MCF 10A (cell line): ENCODE measurements at regions not wholly inside any gene's neighbourhood (a gene's known extent, or its start where the extent isn't known, plus 50 kb on each side); places are given as distances from the start of the nearest gene placed in this dataset.
A peak's percentile ranks its signal among the peaks of the same experiment; 100 is the strongest.

ENCODE experiments used
- BruUV-seq: library from RNA; stranded (reverse); fragments of 400-500 nt; replicated peaks from 2 replicates; lab custom pipeline; 2021; lab: Mats Ljungman, UMichigan
- CTCF ChIA-PET: fragments of 300-600 bp; sonication (Branson Sonifier 250); formaldehyde crosslinking; extraction: SDS; loops from one replicate; lab custom pipeline; 2021; ENCODE audit warnings: antibody characterized with exemption, inconsistent platforms; lab: Yijun Ruan, JAX
- POLR2A ChIA-PET: fragments of 300-600, 350-650 bp; sonication (Branson Sonifier 250); formaldehyde crosslinking; extraction: SDS; loops from one replicate; lab custom pipeline; 2020; ENCODE audit warnings: antibody characterized with exemption, inconsistent platforms; lab: Yijun Ruan, JAX
- DNase-seq: peaks from one replicate; pipeline ENCODE4 v3.0.0-alpha.2; 2018; ENCODE audit not compliant: unreplicated experiment
- H3K27ac Mint-ChIP-seq: one replicate; pipeline ENCODE4 v1.8.0; 2022; ENCODE audit warnings: mild to moderate bottlenecking, low read depth, mixed read lengths; ENCODE audit not compliant: unreplicated experiment
- H3K27me3 Mint-ChIP-seq: one replicate; pipeline ENCODE4 v1.8.0; 2022; ENCODE audit warnings: mixed read lengths; ENCODE audit not compliant: insufficient read depth, unreplicated experiment
- H3K36me3 Mint-ChIP-seq: one replicate; pipeline ENCODE4 v1.8.0; 2022; ENCODE audit warnings: mild to moderate bottlenecking, moderate library complexity, mixed read lengths; ENCODE audit not compliant: insufficient read depth, unreplicated experiment
- H3K4me1 Mint-ChIP-seq: one replicate; pipeline ENCODE4 v1.8.0; 2022; ENCODE audit warnings: mixed read lengths; ENCODE audit not compliant: insufficient read depth, unreplicated experiment
- H3K4me3 Mint-ChIP-seq: one replicate; pipeline ENCODE4 v1.8.0; 2022; ENCODE audit warnings: mild to moderate bottlenecking, moderate library complexity, mixed read lengths; ENCODE audit not compliant: unreplicated experiment
- H3K9me3 Mint-ChIP-seq: one replicate; pipeline ENCODE4 v1.8.0; 2022; ENCODE audit warnings: mixed read lengths; ENCODE audit not compliant: unreplicated experiment
- intact Hi-C: fragments of 100-400 bp; cut with micrococcal nuclease; formaldehyde crosslinking; loops from 2 replicates; pipeline ENCODE4 v1.14.1; 2022
- TF ChIP-seq, protein P1 (sequence below): fragments of 200-600 bp; IDR thresholded peaks from one replicate; pipeline ENCODE4 v1.8.0; 2022; ENCODE audit warnings: antibody characterized with exemption, mild to moderate bottlenecking; ENCODE audit not compliant: unreplicated experiment

DNA sequence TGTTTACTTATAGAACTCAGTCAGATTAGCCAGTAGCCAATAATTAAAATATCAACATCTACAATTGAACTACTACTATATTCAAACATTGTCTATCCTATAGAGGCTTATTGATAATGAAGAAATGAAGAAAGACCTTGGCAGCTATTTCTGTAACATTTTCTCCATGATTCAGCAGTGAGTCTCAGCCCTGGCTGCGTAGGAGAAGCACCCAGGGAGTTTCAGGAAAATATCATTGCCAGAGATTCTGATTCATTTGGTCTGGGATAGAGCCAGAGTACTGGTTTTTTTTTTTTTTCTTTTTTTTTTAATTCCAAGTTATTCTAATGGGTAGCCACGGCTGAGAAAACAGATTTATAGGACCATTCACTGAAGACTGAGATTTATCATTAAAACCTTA is 404.8 kb downstream of the TXNL1 start:
- no peaks in the 10 kb centered on the region for H3K4me1 Mint-ChIP-seq
- CTCF ChIA-PET, result no interaction called here
- POLR2A ChIA-PET, result interaction anchor here (0.7 kb wide), 1 partner anchor 83 kb away, joined by 3 read pairs; no protein-coding TSS in a partner anchor
- TF ChIP-seq, protein P1, sequence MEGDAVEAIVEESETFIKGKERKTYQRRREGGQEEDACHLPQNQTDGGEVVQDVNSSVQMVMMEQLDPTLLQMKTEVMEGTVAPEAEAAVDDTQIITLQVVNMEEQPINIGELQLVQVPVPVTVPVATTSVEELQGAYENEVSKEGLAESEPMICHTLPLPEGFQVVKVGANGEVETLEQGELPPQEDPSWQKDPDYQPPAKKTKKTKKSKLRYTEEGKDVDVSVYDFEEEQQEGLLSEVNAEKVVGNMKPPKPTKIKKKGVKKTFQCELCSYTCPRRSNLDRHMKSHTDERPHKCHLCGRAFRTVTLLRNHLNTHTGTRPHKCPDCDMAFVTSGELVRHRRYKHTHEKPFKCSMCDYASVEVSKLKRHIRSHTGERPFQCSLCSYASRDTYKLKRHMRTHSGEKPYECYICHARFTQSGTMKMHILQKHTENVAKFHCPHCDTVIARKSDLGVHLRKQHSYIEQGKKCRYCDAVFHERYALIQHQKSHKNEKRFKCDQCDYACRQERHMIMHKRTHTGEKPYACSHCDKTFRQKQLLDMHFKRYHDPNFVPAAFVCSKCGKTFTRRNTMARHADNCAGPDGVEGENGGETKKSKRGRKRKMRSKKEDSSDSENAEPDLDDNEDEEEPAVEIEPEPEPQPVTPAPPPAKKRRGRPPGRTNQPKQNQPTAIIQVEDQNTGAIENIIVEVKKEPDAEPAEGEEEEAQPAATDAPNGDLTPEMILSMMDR, result no peak
- BruUV-seq, result no TSS peak
- no peak overlapping the region for H3K4me3 Mint-ChIP-seq
- no peaks in the 10 kb centered on the region for H3K27me3 Mint-ChIP-seq
- intact Hi-C loops, result no loop called here
- H3K27ac Mint-ChIP-seq, result no peak overlapping the region
- H3K9me3 Mint-ChIP-seq, result peaks cover 25% of the 10 kb centered on the region
- DNase-seq, result peak; percentile 77
- no peaks in the 10 kb centered on the region for H3K36me3 Mint-ChIP-seq

DNA sequence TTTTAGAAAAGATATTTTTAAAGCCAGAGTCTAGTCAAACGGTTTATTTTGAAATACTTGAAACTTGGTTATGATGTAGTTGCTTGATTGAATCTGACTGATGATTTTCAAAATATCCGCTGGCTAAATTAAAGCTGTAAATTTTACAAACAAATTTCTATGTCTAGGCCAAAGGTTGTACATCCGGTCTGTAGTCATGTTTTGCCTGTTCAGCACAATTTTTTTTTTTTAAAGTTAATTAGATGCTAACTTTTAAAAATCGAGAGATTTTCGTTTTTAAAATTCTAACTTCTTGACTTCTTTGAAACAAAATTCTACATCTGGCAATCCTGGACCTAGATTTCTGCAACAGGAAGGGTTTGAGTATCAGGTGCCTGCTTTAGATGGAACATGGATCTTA is 412.4 kb downstream of the TXNL1 start:
- Mint-ChIP-seq H3K27me3 (no peaks in the 10 kb centered on the region), H3K4me1 (no peaks in the 10 kb centered on the region), H3K4me3 (no peak overlapping the region), H3K27ac (no peak overlapping the region), H3K36me3 (no peaks in the 10 kb centered on the region), H3K9me3 (peaks cover 21% of the 10 kb centered on the region)
- CTCF ChIA-PET, result no interaction called here
- DNase-seq, result no peak
- POLR2A ChIA-PET, result interaction anchor here (0.7 kb wide), 1 partner anchor 387 kb away, joined by 3 read pairs; no protein-coding TSS in a partner anchor
- no TSS peak for BruUV-seq
- TF ChIP-seq, protein P1, result no peak
- intact Hi-C loops, result no loop called here

DNA sequence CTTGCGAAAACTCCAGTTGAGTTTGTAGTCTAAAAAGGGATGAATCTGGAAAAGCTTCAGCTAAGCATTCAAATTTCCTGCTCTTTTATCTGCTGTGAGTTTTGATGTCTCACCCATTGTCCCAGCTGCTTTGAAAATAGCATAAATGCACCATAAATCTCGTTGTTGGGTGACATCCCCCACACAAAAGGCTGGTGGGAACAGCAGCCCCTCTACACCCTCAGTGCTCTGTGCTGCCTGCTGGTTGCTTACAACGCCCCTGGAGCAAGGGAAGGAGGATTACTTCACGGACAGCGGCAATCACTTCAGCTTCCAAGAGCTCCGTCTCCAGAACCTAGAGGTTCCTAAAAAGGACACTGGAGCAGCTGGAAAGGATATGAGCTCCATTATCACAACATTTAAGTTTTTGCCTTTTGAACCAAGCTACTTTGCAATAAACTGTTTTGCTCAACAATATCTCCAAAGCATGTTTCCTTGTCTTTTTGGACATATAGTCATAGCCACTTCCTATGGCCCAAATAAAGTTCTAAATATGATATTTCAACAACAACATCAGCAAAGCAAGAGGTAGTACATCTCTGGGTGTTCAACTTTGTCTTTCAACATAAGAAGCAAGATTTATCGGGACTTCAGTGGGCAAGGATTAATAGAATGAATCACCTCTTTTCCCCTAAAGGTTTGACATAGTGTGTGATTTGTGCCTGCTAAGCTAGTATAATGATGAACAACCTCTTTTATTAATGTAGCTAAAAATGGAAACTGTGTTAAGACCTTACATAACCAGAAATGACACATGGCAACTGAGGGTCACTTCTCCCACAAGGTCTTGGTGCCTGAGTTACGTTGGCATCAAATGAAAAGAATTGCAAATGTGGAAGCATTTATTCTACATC is 413.5 kb downstream of the TXNL1 start:
- TF ChIP-seq, protein P1, result no peak
- Mint-ChIP-seq H3K27me3 (no peaks in the 10 kb centered on the region), H3K36me3 (no peaks in the 10 kb centered on the region), H3K9me3 (peaks cover 11% of the 10 kb centered on the region), H3K4me3 (no peak overlapping the region), H3K4me1 (no peaks in the 10 kb centered on the region), H3K27ac (no peak overlapping the region)
- intact Hi-C loops, result no loop called here
- no peak for DNase-seq
- no TSS peak for BruUV-seq
- CTCF ChIA-PET, result no interaction called here
- POLR2A ChIA-PET, result no interaction called here

DNA sequence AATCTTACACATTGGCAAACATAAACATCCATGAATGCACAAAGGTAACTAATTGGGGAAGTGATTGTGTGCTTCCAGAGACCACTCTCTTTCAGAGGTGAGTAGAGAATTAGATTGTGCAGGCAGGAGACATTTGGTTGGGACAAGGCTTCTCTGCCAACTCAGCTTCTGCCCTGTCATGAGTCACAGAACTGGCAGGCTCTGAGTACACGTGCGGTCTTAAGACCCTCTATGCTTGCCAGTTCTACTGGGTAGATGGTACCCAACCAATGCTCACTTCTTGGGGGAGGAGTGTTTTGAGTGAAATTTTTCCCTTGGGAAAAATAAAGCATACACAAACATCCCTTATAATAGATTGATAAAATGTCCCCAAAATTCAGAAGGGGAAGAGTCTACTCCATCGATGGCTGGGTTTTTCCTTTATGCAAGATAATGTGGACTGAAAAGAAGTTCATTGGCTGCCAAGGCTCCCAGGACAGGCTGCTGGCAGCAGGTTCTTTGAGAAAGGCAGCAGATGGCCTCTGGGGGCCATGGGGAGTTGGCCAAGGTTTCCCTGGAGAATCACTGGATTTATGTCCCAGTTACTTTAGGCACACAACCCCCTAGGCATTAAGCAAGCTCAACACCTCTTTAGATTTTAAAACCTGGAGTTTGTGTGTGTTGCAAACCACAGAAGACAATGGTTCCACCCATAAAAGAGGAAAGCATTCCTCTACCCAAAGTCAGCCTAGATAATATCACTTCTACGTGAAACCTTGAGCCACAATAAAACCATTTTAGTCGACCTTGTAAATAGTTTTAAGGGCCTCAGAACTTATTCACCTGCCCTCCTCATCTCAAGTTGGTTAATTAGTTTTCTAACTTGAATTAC is 417.0 kb downstream of the TXNL1 start:
- Mint-ChIP-seq H3K4me3 (no peak overlapping the region), H3K36me3 (no peaks in the 10 kb centered on the region), H3K27ac (no peak overlapping the region), H3K27me3 (no peaks in the 10 kb centered on the region), H3K4me1 (no peaks in the 10 kb centered on the region), H3K9me3 (no peaks in the 10 kb centered on the region)
- TF ChIP-seq, protein P1, result no peak
- no TSS peak for BruUV-seq
- intact Hi-C loops, result no loop called here
- ChIA-PET CTCF (interaction anchor here (0.5 to 0.6 kb wide), 2 partner anchors 716 to 806 kb away, joined by 3 read pairs; no protein-coding TSS in a partner anchor), POLR2A (no interaction called here)
- DNase-seq, result no peak
